ENCODE measurements at regions not wholly inside any gene's neighbourhood (a gene's known extent, or its start where the extent isn't known, plus 50 kb on each side); places are given as distances from the start of the nearest gene placed in this dataset.

DNA sequence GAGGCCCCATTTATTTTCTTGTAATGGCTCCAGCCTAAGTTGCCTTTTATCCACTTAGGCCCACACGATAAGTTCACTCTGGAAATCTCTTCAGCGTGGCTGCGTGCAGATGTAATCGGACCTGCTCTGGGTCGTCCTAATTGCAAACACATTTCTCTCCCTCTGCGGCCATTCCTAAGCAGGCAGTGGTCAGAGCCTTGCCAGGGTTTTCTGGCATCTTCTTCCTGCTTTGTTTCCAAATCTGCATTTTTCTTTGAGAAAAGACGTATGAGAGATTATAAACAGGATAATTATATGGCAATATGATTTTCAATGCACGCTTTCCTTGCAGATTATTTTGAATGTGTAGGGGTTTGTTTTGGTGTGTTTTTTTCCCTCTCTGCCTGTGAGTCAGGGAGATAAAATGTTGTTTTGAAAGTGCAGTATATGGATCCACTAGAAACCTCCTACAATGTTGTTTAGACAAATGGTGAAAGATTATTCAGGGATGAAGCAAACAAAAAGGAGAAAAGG is 239.4 kb upstream of the TANK start (continued):
- TF ChIP-seq ZBTB33 (IDR thresholded peaks at IDR 0.05; ENCODE audit: borderline replicate concordance, low read depth) (peak; percentile 63; the same call in 1 of the 2 replicates), SMC3 (IDR thresholded peaks at IDR 0.05; ENCODE audit: low read depth, low read length) (no peak), YY1 (IDR thresholded peaks at IDR 0.05; ENCODE audit: low read depth) (peak; percentile 69; the same call in 1 of the 2 replicates), CTCF (IDR thresholded peaks at IDR 0.05) (no peak), FOXJ3 (CRISPR knock-in tag; IDR thresholded peaks at IDR 0.05) (peak; percentile 68; the same call in 1 of the 2 replicates), FOSL2 (IDR thresholded peaks at IDR 0.05; ENCODE audit: borderline replicate concordance, low read depth) (peak; percentile 47; the same call in 1 of the 2 replicates), MXI1 (IDR thresholded peaks at IDR 0.05; ENCODE audit: low read depth, low read length) (peak; percentile 81; the same call in 1 of the 2 replicates), NFIC (IDR thresholded peaks at IDR 0.05; ENCODE audit: borderline replicate concordance) (peak; percentile 92), TAF1 (IDR thresholded peaks at IDR 0.05; ENCODE audit: borderline replicate concordance, low read depth, low read length) (peak; percentile 33; the same call in 1 of the 2 replicates), CHD2 (IDR thresholded peaks at IDR 0.05; ENCODE audit: low read length, partially characterized antibody) (peak; percentile 77), RXRA (IDR thresholded peaks at IDR 0.05; ENCODE audit: borderline replicate concordance, low read depth) (peak; percentile 79), EP300 (IDR thresholded peaks at IDR 0.05; ENCODE audit: borderline replicate concordance in 1 of 2, low read depth in 1 of 2, low read length in 1 of 2) (peak; percentile 80 to 96; a peak in 3 of 4 replicates), TEAD4 (IDR thresholded peaks at IDR 0.05; ENCODE audit: borderline replicate concordance, insufficient read depth) (peak; percentile 83), FOXM1 (IDR thresholded peaks at IDR 0.05; ENCODE audit: low read depth) (peak; percentile 70), TCF12 (IDR thresholded peaks at IDR 0.05) (peak; percentile 99), EZH2phosphoT487 (IDR thresholded peaks at IDR 0.05; ENCODE audit: borderline replicate concordance, low read depth) (no peak), JUND (IDR thresholded peaks at IDR 0.05) (peak; percentile 77), RCOR1 (IDR thresholded peaks at IDR 0.05; ENCODE audit: low read length) (peak; percentile 98), ELF1 (IDR thresholded peaks at IDR 0.05) (no peak)
- TF ChIP-seq, protein P1, sequence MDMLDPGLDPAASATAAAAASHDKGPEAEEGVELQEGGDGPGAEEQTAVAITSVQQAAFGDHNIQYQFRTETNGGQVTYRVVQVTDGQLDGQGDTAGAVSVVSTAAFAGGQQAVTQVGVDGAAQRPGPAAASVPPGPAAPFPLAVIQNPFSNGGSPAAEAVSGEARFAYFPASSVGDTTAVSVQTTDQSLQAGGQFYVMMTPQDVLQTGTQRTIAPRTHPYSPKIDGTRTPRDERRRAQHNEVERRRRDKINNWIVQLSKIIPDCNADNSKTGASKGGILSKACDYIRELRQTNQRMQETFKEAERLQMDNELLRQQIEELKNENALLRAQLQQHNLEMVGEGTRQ (IDR thresholded peaks at IDR 0.05; ENCODE audit: borderline replicate concordance, low read depth, low read length) = no peak; the same call in 1 of the 2 replicates
- TF ChIP-seq, protein P2, sequence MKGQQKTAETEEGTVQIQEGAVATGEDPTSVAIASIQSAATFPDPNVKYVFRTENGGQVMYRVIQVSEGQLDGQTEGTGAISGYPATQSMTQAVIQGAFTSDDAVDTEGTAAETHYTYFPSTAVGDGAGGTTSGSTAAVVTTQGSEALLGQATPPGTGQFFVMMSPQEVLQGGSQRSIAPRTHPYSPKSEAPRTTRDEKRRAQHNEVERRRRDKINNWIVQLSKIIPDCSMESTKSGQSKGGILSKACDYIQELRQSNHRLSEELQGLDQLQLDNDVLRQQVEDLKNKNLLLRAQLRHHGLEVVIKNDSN (IDR thresholded peaks at IDR 0.05; ENCODE audit: borderline replicate concordance, low read depth) = no peak

Measured in SK-N-SH (cell line).